Erythroblast (primary cell): ENCODE measurements at regions not wholly inside any gene's neighbourhood (a gene's known extent, or its start where the extent isn't known, plus 50 kb on each side); places are given as distances from the start of the nearest gene placed in this dataset.

Experiments used
- GATA1 ChIP-seq: IDR thresholded peaks from 2 replicates; pipeline ENCODE4 v1.6.1; 2011; ENCODE audit warnings: low read depth, mild to moderate bottlenecking, control low read depth, low read length, moderate library complexity
- POLR2A ChIP-seq: IDR thresholded peaks from 2 replicates; pipeline ENCODE4 v1.6.1; 2011; ENCODE audit warnings: mild to moderate bottlenecking, low read length

- no peak for TF ChIP-seq POLR2A
- no peak for TF ChIP-seq GATA1
Observed at GRCh38 chr4:162343967-162344366, 180.2 kb upstream of the FSTL5 start.
